Neural cell (in vitro differentiated cells): ENCODE measurements at regions not wholly inside any gene's neighbourhood (a gene's known extent, or its start where the extent isn't known, plus 50 kb on each side); places are given as distances from the start of the nearest gene placed in this dataset.

Source experiments
- H2AFZ ChIP-seq: fragments of 200-600, 300-800 bp; sonication (generic), shearing (Covaris generic); 2 replicates; pipeline ENCODE4 v1.6.0; 2014; ENCODE audit warnings: low read depth, mild to moderate bottlenecking, antibody characterized with exemption, low read length, moderate library complexity
- H3F3A ChIP-seq: fragments of 200-600 bp; shearing (Covaris generic); 2 replicates; pipeline ENCODE4 v1.6.1; 2016; ENCODE audit warnings: mild to moderate bottlenecking, moderate library complexity, mixed read lengths, antibody characterized with exemption, low read length; ENCODE audit not compliant: insufficient read depth, poor library complexity, severe bottlenecking
- H3K27ac ChIP-seq: fragments of 200-600, 300-800 bp; sonication (generic), shearing (Covaris generic); 2 replicates; pipeline ENCODE4 v1.5.1; 2014; ENCODE audit warnings: mild to moderate bottlenecking, low read length, moderate library complexity
- H3K27me3 ChIP-seq: fragments of 300-800, 200-600 bp; sonication (generic), shearing (Covaris generic); 2 replicates; pipeline ENCODE4 v1.6.0; 2014; ENCODE audit warnings: mild to moderate bottlenecking, low read depth, low read length, moderate library complexity; ENCODE audit not compliant: insufficient read depth
- H3K36me3 ChIP-seq: fragments of 300-800, 200-600 bp; sonication (generic), shearing (Covaris generic); 2 replicates; pipeline ENCODE4 v1.5.1; 2014; ENCODE audit warnings: mild to moderate bottlenecking, antibody characterized with exemption, low read length, moderate library complexity; ENCODE audit not compliant: insufficient read depth
- H3K4me2 ChIP-seq: fragments of 300-800, 200-600 bp; sonication (generic), shearing (Covaris generic); 2 replicates; pipeline ENCODE4 v1.6.0; 2014; ENCODE audit warnings: mild to moderate bottlenecking, low read length
- H3K4me3 ChIP-seq: fragments of 300-800, 200-600 bp; sonication (generic), shearing (Covaris generic); 2 replicates; pipeline ENCODE4 v1.5.1; 2014; ENCODE audit warnings: mild to moderate bottlenecking, low read length, moderate library complexity
- H3K79me2 ChIP-seq: fragments of 200-600 bp; shearing (Covaris generic); replicated peaks from 2 replicates; pipeline ENCODE4 v1.6.0; 2014; ENCODE audit warnings: mild to moderate bottlenecking, low read length, moderate library complexity; ENCODE audit not compliant: insufficient read depth
- H3K9ac ChIP-seq: fragments of 300-800, 200-600 bp; sonication (generic), shearing (Covaris generic); 2 replicates; pipeline ENCODE4 v1.6.1; 2016; ENCODE audit warnings: mild to moderate bottlenecking, low read length, mixed read lengths
- H3K9me2 ChIP-seq: fragments of 200-600 bp; shearing (Covaris generic); 2 replicates; pipeline ENCODE4 v1.6.1; 2016; ENCODE audit warnings: mild to moderate bottlenecking, low read length, mixed read lengths; ENCODE audit not compliant: insufficient read depth
- H3K9me3 ChIP-seq: fragments of 200-600, 300-800 bp; sonication (generic), shearing (Covaris generic); 2 replicates; pipeline ENCODE4 v1.6.1; 2016; ENCODE audit warnings: mild to moderate bottlenecking, mixed run types, low read length, moderate library complexity, mixed read lengths
- H4K20me1 ChIP-seq: fragments of 200-600 bp; shearing (Covaris generic); 2 replicates; pipeline ENCODE4 v1.6.1; 2016; ENCODE audit warnings: mild to moderate bottlenecking, mixed run types; ENCODE audit not compliant: insufficient read depth
- CTCF ChIP-seq: fragments of 450-650 bp; IDR thresholded peaks from 2 replicates; pipeline ENCODE4 v1.5.1; 2014; ENCODE audit warnings: antibody characterized with exemption, mild to moderate bottlenecking, moderate library complexity; ENCODE audit not compliant: poor library complexity, severe bottlenecking
- EP300 ChIP-seq: fragments of 450-650 bp; conservative IDR thresholded peaks from 2 replicates; pipeline ENCODE4 v1.6.1; 2014; ENCODE audit warnings: antibody characterized with exemption, mild to moderate bottlenecking, moderate library complexity; ENCODE audit not compliant: poor library complexity, severe bottlenecking
- EZH2 ChIP-seq: fragments of 200-600, 300-800 bp; shearing (Covaris generic), sonication (generic); IDR thresholded peaks from 2 replicates; pipeline ENCODE4 v1.6.1; 2014; ENCODE audit warnings: antibody characterized with exemption, low read length, borderline replicate concordance, mild to moderate bottlenecking; ENCODE audit not compliant: insufficient read depth, poor library complexity, severe bottlenecking
- MXI1 ChIP-seq: fragments of 450-650 bp; conservative IDR thresholded peaks from 2 replicates; pipeline ENCODE4 v1.6.1; 2014; ENCODE audit warnings: antibody characterized with exemption, mild to moderate bottlenecking; ENCODE audit not compliant: poor library complexity, severe bottlenecking
- POLR2AphosphoS5 ChIP-seq: IDR thresholded peaks from 2 replicates; pipeline ENCODE4 v1.6.1; 2012
- RAD21 ChIP-seq: fragments of 450-650 bp; conservative IDR thresholded peaks from 2 replicates; pipeline ENCODE4 v1.6.1; 2014; ENCODE audit warnings: antibody characterized with exemption, mild to moderate bottlenecking, moderate library complexity
- REST ChIP-seq: IDR thresholded peaks from 2 replicates; pipeline ENCODE4 v1.6.1; 2012; ENCODE audit warnings: borderline replicate concordance
- SMC3 ChIP-seq: fragments of 450-650 bp; conservative IDR thresholded peaks from 2 replicates; pipeline ENCODE4 v1.6.1; 2014; ENCODE audit warnings: antibody characterized with exemption, mild to moderate bottlenecking, moderate library complexity; ENCODE audit not compliant: poor library complexity
- TAF1 ChIP-seq: IDR thresholded peaks from 2 replicates; pipeline ENCODE4 v1.6.1; 2012; ENCODE audit warnings: low read depth

- Histone ChIP-seq H3K9ac (no peak overlapping the region), H3K36me3 (no peaks in the 10 kb centered on the region), H3K4me2 (no peak overlapping the region), H3K79me2 (no peaks in the 10 kb centered on the region), H4K20me1 (no peaks in the 10 kb centered on the region), H3K4me3 (no peak overlapping the region), H2AFZ (no peak overlapping the region), H3K9me2 (no peaks in the 10 kb centered on the region), H3K27ac (no peak overlapping the region), H3F3A (no peaks in the 10 kb centered on the region), H3K9me3 (no peaks in the 10 kb centered on the region), H3K27me3 (no peaks in the 10 kb centered on the region)
- TF ChIP-seq POLR2AphosphoS5, result no peak
- no peak for TF ChIP-seq EZH2
- TF ChIP-seq EP300, result no peak
- no peak for TF ChIP-seq MXI1
- TF ChIP-seq TAF1, result no peak
- no peak for TF ChIP-seq RAD21
- no peak for TF ChIP-seq REST
- TF ChIP-seq CTCF, result no peak
- TF ChIP-seq SMC3, result no peak
Measured at GRCh38 chr2:57386305-57386704, 660.3 kb upstream of the VRK2 start.

GRCh38 chr2:57396355-57397098, 650.1 kb upstream of the VRK2 start:
- H3K79me2 ChIP-seq, result no peaks in the 10 kb centered on the region
- H3K4me3 ChIP-seq, result no peak overlapping the region
- no peaks in the 10 kb centered on the region for H3K36me3 ChIP-seq
- H3K9ac ChIP-seq, result no peak overlapping the region
- H3K4me2 ChIP-seq, result no peak overlapping the region
- TF ChIP-seq REST (no peak), RAD21 (no peak), TAF1 (no peak), EZH2 (no peak), CTCF (no peak), EP300 (no peak), POLR2AphosphoS5 (no peak), MXI1 (no peak), SMC3 (no peak)
- H4K20me1 ChIP-seq, result no peaks in the 10 kb centered on the region
- no peaks in the 10 kb centered on the region for H3K9me2 ChIP-seq
- no peaks in the 10 kb centered on the region for H3K27me3 ChIP-seq
- no peaks in the 10 kb centered on the region for H3F3A ChIP-seq
- H3K9me3 ChIP-seq, result no peaks in the 10 kb centered on the region
- no peak overlapping the region for H2AFZ ChIP-seq
- H3K27ac ChIP-seq, result no peak overlapping the region
